Fibroblast of lung (primary cell): ENCODE measurements at regions not wholly inside any gene's neighbourhood (a gene's known extent, or its start where the extent isn't known, plus 50 kb on each side); places are given as distances from the start of the nearest gene placed in this dataset.
A peak's percentile ranks its signal among the peaks of the same experiment; 100 is the strongest.

ENCODE experiments used
- DNase-seq, 2 donors: peaks; one replicate each; pipeline versions ENCODE4 v3.0.0 to v3.0.0-alpha.2; 2010; ENCODE audit warnings: low read depth in 2 of 2
- H2AFZ ChIP-seq: 2 replicates; pipeline ENCODE4 v1.5.1; 2012; ENCODE audit warnings: low read length, control low read depth, inconsistent platforms
- H3K27ac ChIP-seq: 2 replicates; pipeline ENCODE4 v1.5.1; 2011; ENCODE audit warnings: low read length, control low read depth; ENCODE audit not compliant: insufficient read depth
- H3K27me3 ChIP-seq: 2 replicates; pipeline ENCODE4 v1.5.1; 2011; ENCODE audit warnings: mild to moderate bottlenecking, low read length; ENCODE audit not compliant: control insufficient read depth, insufficient read depth
- H3K36me3 ChIP-seq: 2 replicates; pipeline ENCODE4 v1.5.1; 2011; ENCODE audit warnings: low read length; ENCODE audit not compliant: control insufficient read depth, insufficient read depth
- H3K4me1 ChIP-seq: 2 replicates; pipeline ENCODE4 v1.5.1; 2011; ENCODE audit warnings: low read length; ENCODE audit not compliant: control insufficient read depth, insufficient read depth; ENCODE audit errors: extremely low read depth
- H3K4me2 ChIP-seq: 2 replicates; pipeline ENCODE4 v1.5.1; 2011; ENCODE audit warnings: low read length, control low read depth; ENCODE audit not compliant: insufficient read depth; ENCODE audit errors: extremely low read depth
- H3K4me3 ChIP-seq, 4 experiments: fragments of 200-600 bp in 1 of 4; sonication (generic) in 1 of 4; replicated peaks in 1 of 4; 2 replicates each; pipeline ENCODE4 v1.5.1; 2011 to 2016; ENCODE audit warnings: low read length in 4 of 4, low read depth in 3 of 4, mild to moderate bottlenecking in 3 of 4, control low read depth in 2 of 4, inconsistent platforms in 1 of 4, mixed read lengths in 1 of 4; ENCODE audit not compliant: insufficient read depth in 1 of 4; ENCODE audit errors: control extremely low read depth in 1 of 4
- H3K79me2 ChIP-seq: 2 replicates; pipeline ENCODE4 v1.5.1; 2012; ENCODE audit warnings: mild to moderate bottlenecking, low read length, inconsistent platforms; ENCODE audit not compliant: control insufficient read depth, insufficient read depth
- H3K9ac ChIP-seq: 2 replicates; pipeline ENCODE4 v1.5.1; 2011; ENCODE audit warnings: mild to moderate bottlenecking, low read length, control low read depth; ENCODE audit not compliant: insufficient read depth
- H3K9me3 ChIP-seq: 2 replicates; pipeline ENCODE4 v1.5.1; 2012; ENCODE audit warnings: low read depth, low read length; ENCODE audit not compliant: control insufficient read depth, insufficient read depth
- H4K20me1 ChIP-seq: 2 replicates; pipeline ENCODE4 v1.5.1; 2011; ENCODE audit warnings: low read length; ENCODE audit not compliant: control insufficient read depth, insufficient read depth; ENCODE audit errors: extremely low read depth
- CTCF ChIP-seq, 2 donors: IDR thresholded peaks in 1 of 2; conservative IDR thresholded peaks in 1 of 2; 1 replicate in 1 of 2; 2 replicates in 1 of 2; pipeline ENCODE4 v1.5.1; 2011 to 2012; ENCODE audit warnings: low read length in 2 of 2, control low read depth in 1 of 2, inconsistent platforms in 1 of 2, low read depth in 1 of 2, mild to moderate bottlenecking in 1 of 2
- EZH2 ChIP-seq: IDR thresholded peaks from 2 replicates; pipeline ENCODE4 v1.5.1; 2012; ENCODE audit warnings: low read length, control low read depth, mild to moderate bottlenecking; ENCODE audit errors: missing control alignments

- TF ChIP-seq CTCF (conservative IDR thresholded peaks at IDR 0.05 in 1 of 2, IDR thresholded peaks at IDR 0.05 in 1 of 2; ENCODE audit: low read depth in 1 of 2, low read length in 2 of 2) (no peak), EZH2 (no peak)
- DNase-seq: peak in 1 of 2 donors; percentile 51
- no peaks in the 10 kb centered on the region for H3K27me3 ChIP-seq
- no peak overlapping the region for H3K9ac ChIP-seq
- no peaks in the 10 kb centered on the region for H3K79me2 ChIP-seq
- no peaks in the 10 kb centered on the region for H3K36me3 ChIP-seq
- H2AFZ ChIP-seq: no peak overlapping the region
- H3K4me3 ChIP-seq: no peak overlapping the region
- H3K27ac ChIP-seq: no peak overlapping the region
- H3K9me3 ChIP-seq: no peaks in the 10 kb centered on the region
- no peak overlapping the region for H3K4me2 ChIP-seq
- no peaks in the 10 kb centered on the region for H3K4me1 ChIP-seq
- no peaks in the 10 kb centered on the region for H4K20me1 ChIP-seq
These were observed 1382.0 kb downstream of the FAM133A start for GRCh38 chrX:95055991-95056390.

GRCh38 chrX:95056901-95057300 is 1382.9 kb downstream of the FAM133A start:
- Histone ChIP-seq H3K4me3 (no peak overlapping the region), H4K20me1 (no peaks in the 10 kb centered on the region), H3K4me1 (no peaks in the 10 kb centered on the region), H2AFZ (no peak overlapping the region), H3K36me3 (no peaks in the 10 kb centered on the region), H3K9ac (no peak overlapping the region), H3K4me2 (no peak overlapping the region), H3K27ac (no peak overlapping the region), H3K27me3 (no peaks in the 10 kb centered on the region), H3K9me3 (no peaks in the 10 kb centered on the region), H3K79me2 (no peaks in the 10 kb centered on the region)
- TF ChIP-seq EZH2 (no peak), CTCF (conservative IDR thresholded peaks at IDR 0.05 in 1 of 2, IDR thresholded peaks at IDR 0.05 in 1 of 2; ENCODE audit: low read depth in 1 of 2, low read length in 2 of 2) (no peak)
- peak; percentile 9 to 37 for DNase-seq

GRCh38 chrX:95057341-95057740 is 1383.3 kb downstream of the FAM133A start:
- no peak overlapping the region for H2AFZ ChIP-seq

More at GRCh38 chrX:95057341-95057740, 1383.3 kb downstream of the FAM133A start:
- Histone ChIP-seq H3K27ac (no peak overlapping the region), H3K36me3 (no peaks in the 10 kb centered on the region), H3K79me2 (no peaks in the 10 kb centered on the region), H3K4me1 (no peaks in the 10 kb centered on the region), H4K20me1 (no peaks in the 10 kb centered on the region), H3K9me3 (no peaks in the 10 kb centered on the region), H3K27me3 (no peaks in the 10 kb centered on the region), H3K4me2 (no peak overlapping the region), H3K9ac (no peak overlapping the region), H3K4me3 (no peak overlapping the region)
- TF ChIP-seq EZH2 (no peak), CTCF (conservative IDR thresholded peaks at IDR 0.05 in 1 of 2, IDR thresholded peaks at IDR 0.05 in 1 of 2; ENCODE audit: low read depth in 1 of 2, low read length in 2 of 2) (no peak)
- DNase-seq: peak in 1 of 2 donors; percentile 58
